ENCODE measurements at regions not wholly inside any gene's neighbourhood (a gene's known extent, or its start where the extent isn't known, plus 50 kb on each side); places are given as distances from the start of the nearest gene placed in this dataset.

- peaks cover 0 to 11% (median 2%) of the 10 kb centered on the region in 12 donors for H3K4me1 ChIP-seq
- WGBS, 4 donors: 71 to 81% (median 74%) methylated on average over 13 of the region's 13 CpGs
- no peak for TF ChIP-seq POLR2A (IDR thresholded peaks at IDR 0.05)
- no peak for TF ChIP-seq CTCF (IDR thresholded peaks at IDR 0.05)
- intact Hi-C loops (cut with DNase I): no loop called here
- H3K9me3 ChIP-seq: peaks cover 0 to 10% (median 0%) of the 10 kb centered on the region in 12 donors
- H3K27me3 ChIP-seq: peaks cover 0 to 11% (median 0%) of the 10 kb centered on the region in 9 donors
- no peak overlapping the region for H3K27ac ChIP-seq
- no peaks in the 10 kb centered on the region for H3K36me3 ChIP-seq
- H3K4me3 ChIP-seq: no peak overlapping the region
- DNase-seq (no peak), ATAC-seq (peak in 1 of 4 donors; percentile 11)
Measured at GRCh38 chr9:129442803-129443511, 177.9 kb downstream of the C9orf50 start.

- intact Hi-C loops (cut with DNase I): no loop called here
- ATAC-seq: no peak
- WGBS, 4 donors: 55 to 70% (median 67%) methylated on average over 7 of the region's 7 CpGs
Measured at GRCh38 chr9:129441852-129442251, 179.0 kb downstream of the C9orf50 start.

GRCh38 chr9:129440435-129441186 is 180.3 kb downstream of the C9orf50 start:
- WGBS, 4 donors: 73 to 79% (median 75%) methylated on average over 12 of the region's 12 CpGs
- Histone ChIP-seq H3K27ac (no peak overlapping the region), H3K36me3 (no peaks in the 10 kb centered on the region), H3K4me1 (peaks cover 0 to 24% (median 14%) of the 10 kb centered on the region in 12 donors), H3K27me3 (peaks cover 0 to 27% (median 0%) of the 10 kb centered on the region in 9 donors), H3K4me3 (no peak overlapping the region), H3K9me3 (peaks cover 0 to 4% (median 0%) of the 10 kb centered on the region in 12 donors)
- ATAC-seq (no peak), DNase-seq (no peak)
- TF ChIP-seq CTCF (IDR thresholded peaks at IDR 0.05) (no peak), POLR2A (IDR thresholded peaks at IDR 0.05) (no peak)
- intact Hi-C loops (cut with DNase I): no loop called here

More at GRCh38 chr9:129441852-129442251, 179.0 kb downstream of the C9orf50 start:
- no peak overlapping the region for H3K27ac ChIP-seq
- peaks cover 0 to 22% (median 0%) of the 10 kb centered on the region in 9 donors for H3K27me3 ChIP-seq
- peaks cover 0 to 20% (median 10%) of the 10 kb centered on the region in 12 donors for H3K4me1 ChIP-seq
- no peak overlapping the region for H3K4me3 ChIP-seq
- no peak for DNase-seq
- H3K36me3 ChIP-seq: no peaks in the 10 kb centered on the region
- no peak for TF ChIP-seq POLR2A (IDR thresholded peaks at IDR 0.05)
- TF ChIP-seq CTCF (IDR thresholded peaks at IDR 0.05): no peak
- peaks cover 0 to 9% (median 0%) of the 10 kb centered on the region in 12 donors for H3K9me3 ChIP-seq

- intact Hi-C loops (cut with DNase I): loop anchor here in 1 of 10 donors (2.0 kb wide), 1 partner anchor 20 kb away; no protein-coding TSS in a partner anchor
- Histone ChIP-seq H3K4me1 (peaks cover 0 to 24% (median 14%) of the 10 kb centered on the region in 12 donors), H3K9me3 (peaks cover 0 to 4% (median 0%) of the 10 kb centered on the region in 12 donors), H3K4me3 (no peak overlapping the region), H3K27ac (no peak overlapping the region), H3K36me3 (no peaks in the 10 kb centered on the region), H3K27me3 (peaks cover 0 to 27% (median 0%) of the 10 kb centered on the region in 9 donors)
- ATAC-seq (no peak), DNase-seq (no peak)
- 71 to 78% (median 75%) methylated on average over 6 of the region's 6 CpGs for WGBS, 4 donors
- TF ChIP-seq POLR2A (IDR thresholded peaks at IDR 0.05) (no peak), CTCF (IDR thresholded peaks at IDR 0.05) (no peak)
Measured at GRCh38 chr9:129439242-129439641, 181.7 kb downstream of the C9orf50 start.

All from heart left ventricle (tissue), 16 donors.